ENCODE measurements at regions not wholly inside any gene's neighbourhood (a gene's known extent, or its start where the extent isn't known, plus 50 kb on each side); places are given as distances from the start of the nearest gene placed in this dataset.

DNA sequence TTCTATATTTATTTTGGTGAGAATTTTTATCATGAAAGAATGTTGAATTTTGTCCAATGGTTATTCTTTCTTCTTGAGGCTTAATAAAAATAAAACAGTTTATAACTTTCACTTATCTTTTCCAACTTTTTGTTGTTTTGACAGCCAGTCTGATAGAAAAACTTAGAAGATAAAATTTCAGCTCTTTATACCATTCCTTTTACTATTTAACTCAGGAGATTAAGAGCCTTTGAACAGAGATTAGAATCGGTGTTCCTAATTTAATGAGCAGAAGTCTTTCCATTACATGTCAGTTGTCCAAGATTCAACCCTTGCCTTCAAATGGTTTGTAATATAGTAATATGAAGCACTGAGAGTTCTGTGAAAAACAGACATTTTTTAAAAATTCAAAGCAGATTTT is 97.8 kb upstream of the SEC61G start:
- Mint-ChIP-seq H3K9me3 (peaks cover 3 to 18% (median 8%) of the 10 kb centered on the region in 7 donors), H3K4me1 (no peaks in the 10 kb centered on the region), H3K4me3 (no peak overlapping the region), H3K36me3 (no peaks in the 10 kb centered on the region), H3K27ac (no peak overlapping the region), H3K27me3 (peaks cover 4% of the 10 kb centered on the region)
- Histone ChIP-seq H3K27ac (ENCODE audit: insufficient read depth, low read length, poor library complexity, severe bottlenecking) (no peak overlapping the region), H3K4me3 (ENCODE audit: low read depth, low read length) (no peak overlapping the region), H3K4me1 (ENCODE audit: control insufficient read depth, insufficient read depth, low read length, poor library complexity, severe bottlenecking) (no peaks in the 10 kb centered on the region), H3K9me3 (ENCODE audit: control insufficient read depth in 2 of 2, low read length in 2 of 2) (no peaks in the 10 kb centered on the region), H3K27me3 (ENCODE audit: control insufficient read depth, insufficient read depth, low read length) (no peaks in the 10 kb centered on the region), H3K36me3 (ENCODE audit: control insufficient read depth, insufficient read depth, low read length) (no peaks in the 10 kb centered on the region)
- no peak for DNase-seq
- ATAC-seq (ENCODE audit: low read depth in 2 of 2) = no peak

DNA sequence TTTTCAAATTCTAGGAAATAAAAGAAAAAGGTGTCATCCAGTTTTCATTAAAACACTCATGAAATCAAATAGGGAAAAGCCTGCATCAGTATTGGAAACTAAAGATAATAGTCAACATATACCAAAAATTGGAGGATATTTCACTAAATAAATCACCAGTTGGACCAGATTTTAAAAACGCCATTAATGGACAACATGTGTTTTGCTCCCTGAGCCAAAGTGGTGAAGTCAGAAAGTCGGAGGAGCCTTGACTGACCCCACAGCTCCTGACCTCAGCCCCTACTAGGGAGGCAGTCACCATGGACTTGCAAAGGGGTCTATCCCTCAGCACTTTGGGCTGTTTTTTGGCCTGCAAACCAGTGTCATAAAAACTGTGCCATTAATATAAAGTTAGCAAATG is 98.3 kb upstream of the SEC61G start:
- Mint-ChIP-seq H3K36me3 (no peaks in the 10 kb centered on the region), H3K27ac (no peak overlapping the region), H3K4me3 (no peak overlapping the region), H3K27me3 (peaks cover 4% of the 10 kb centered on the region), H3K4me1 (no peaks in the 10 kb centered on the region), H3K9me3 (peaks cover 3 to 18% (median 8%) of the 10 kb centered on the region in 7 donors)
- no peak for DNase-seq
- H3K4me1 ChIP-seq (ENCODE audit: control insufficient read depth, insufficient read depth, low read length, poor library complexity, severe bottlenecking) = no peaks in the 10 kb centered on the region
- H3K4me3 ChIP-seq (ENCODE audit: low read depth, low read length) = no peak overlapping the region
- H3K36me3 ChIP-seq (ENCODE audit: control insufficient read depth, insufficient read depth, low read length) = no peaks in the 10 kb centered on the region
- no peak overlapping the region for H3K27ac ChIP-seq (ENCODE audit: insufficient read depth, low read length, poor library complexity, severe bottlenecking)
- no peaks in the 10 kb centered on the region for H3K9me3 ChIP-seq (ENCODE audit: control insufficient read depth in 2 of 2, low read length in 2 of 2)
- no peaks in the 10 kb centered on the region for H3K27me3 ChIP-seq (ENCODE audit: control insufficient read depth, insufficient read depth, low read length)
- ATAC-seq (ENCODE audit: low read depth in 2 of 2) = no peak

- Mint-ChIP-seq H3K4me1 (no peaks in the 10 kb centered on the region), H3K27ac (no peak overlapping the region), H3K27me3 (peaks cover 4% of the 10 kb centered on the region), H3K9me3 (peaks cover 0 to 13% (median 8%) of the 10 kb centered on the region in 7 donors), H3K36me3 (no peaks in the 10 kb centered on the region), H3K4me3 (no peak overlapping the region)
- Histone ChIP-seq H3K27ac (ENCODE audit: insufficient read depth, low read length, poor library complexity, severe bottlenecking) (no peak overlapping the region), H3K9me3 (ENCODE audit: control insufficient read depth in 2 of 2, low read length in 2 of 2) (no peaks in the 10 kb centered on the region), H3K27me3 (ENCODE audit: control insufficient read depth, insufficient read depth, low read length) (no peaks in the 10 kb centered on the region), H3K4me1 (ENCODE audit: control insufficient read depth, insufficient read depth, low read length, poor library complexity, severe bottlenecking) (no peaks in the 10 kb centered on the region), H3K4me3 (ENCODE audit: low read depth, low read length) (no peak overlapping the region), H3K36me3 (ENCODE audit: control insufficient read depth, insufficient read depth, low read length) (no peaks in the 10 kb centered on the region)
- ATAC-seq (ENCODE audit: low read depth in 2 of 2) = no peak
- no peak for DNase-seq
These were observed 99.1 kb upstream of the SEC61G start for GRCh38 chr7:54858008-54858692.

- Histone ChIP-seq H3K4me3 (ENCODE audit: low read depth, low read length) (no peak overlapping the region), H3K27me3 (ENCODE audit: control insufficient read depth, insufficient read depth, low read length) (no peaks in the 10 kb centered on the region), H3K36me3 (ENCODE audit: control insufficient read depth, insufficient read depth, low read length) (no peaks in the 10 kb centered on the region), H3K9me3 (ENCODE audit: control insufficient read depth in 2 of 2, low read length in 2 of 2) (no peaks in the 10 kb centered on the region), H3K4me1 (ENCODE audit: control insufficient read depth, insufficient read depth, low read length, poor library complexity, severe bottlenecking) (no peaks in the 10 kb centered on the region), H3K27ac (ENCODE audit: insufficient read depth, low read length, poor library complexity, severe bottlenecking) (no peak overlapping the region)
- Mint-ChIP-seq H3K27ac (no peak overlapping the region), H3K27me3 (peaks cover 4% of the 10 kb centered on the region), H3K9me3 (peaks cover 0 to 10% (median 5%) of the 10 kb centered on the region in 7 donors), H3K4me3 (no peak overlapping the region), H3K36me3 (no peaks in the 10 kb centered on the region), H3K4me1 (no peaks in the 10 kb centered on the region)
- DNase-seq = no peak
- no peak for ATAC-seq (ENCODE audit: low read depth in 2 of 2)
These were observed 100.1 kb upstream of the SEC61G start for GRCh38 chr7:54859066-54859465.

GRCh38 chr7:54859545-54859944 is 100.5 kb upstream of the SEC61G start:
- DNase-seq (no peak), ATAC-seq (ENCODE audit: low read depth in 2 of 2) (no peak)
- Mint-ChIP-seq H3K9me3 (peaks cover 0 to 10% (median 1%) of the 10 kb centered on the region in 7 donors), H3K4me3 (no peak overlapping the region), H3K4me1 (no peaks in the 10 kb centered on the region), H3K27me3 (peaks cover 4% of the 10 kb centered on the region), H3K36me3 (no peaks in the 10 kb centered on the region), H3K27ac (no peak overlapping the region)
- no peaks in the 10 kb centered on the region for H3K27me3 ChIP-seq (ENCODE audit: control insufficient read depth, insufficient read depth, low read length)
- H3K27ac ChIP-seq (ENCODE audit: insufficient read depth, low read length, poor library complexity, severe bottlenecking) = no peak overlapping the region
- no peaks in the 10 kb centered on the region for H3K36me3 ChIP-seq (ENCODE audit: control insufficient read depth, insufficient read depth, low read length)
- no peak overlapping the region for H3K4me3 ChIP-seq (ENCODE audit: low read depth, low read length)
- H3K9me3 ChIP-seq (ENCODE audit: control insufficient read depth in 2 of 2, low read length in 2 of 2) = no peaks in the 10 kb centered on the region
- no peaks in the 10 kb centered on the region for H3K4me1 ChIP-seq (ENCODE audit: control insufficient read depth, insufficient read depth, low read length, poor library complexity, severe bottlenecking)

- Mint-ChIP-seq H3K27ac (no peak overlapping the region), H3K27me3 (peaks cover 4% of the 10 kb centered on the region), H3K4me3 (no peak overlapping the region), H3K36me3 (no peaks in the 10 kb centered on the region), H3K4me1 (no peaks in the 10 kb centered on the region), H3K9me3 (peaks cover 0 to 10% (median 0%) of the 10 kb centered on the region in 7 donors)
- no peak overlapping the region for H3K4me3 ChIP-seq (ENCODE audit: low read depth, low read length)
- no peaks in the 10 kb centered on the region for H3K4me1 ChIP-seq (ENCODE audit: control insufficient read depth, insufficient read depth, low read length, poor library complexity, severe bottlenecking)
- H3K27ac ChIP-seq (ENCODE audit: insufficient read depth, low read length, poor library complexity, severe bottlenecking) = no peak overlapping the region
- H3K27me3 ChIP-seq (ENCODE audit: control insufficient read depth, insufficient read depth, low read length) = no peaks in the 10 kb centered on the region
- no peak for DNase-seq
- no peaks in the 10 kb centered on the region for H3K36me3 ChIP-seq (ENCODE audit: control insufficient read depth, insufficient read depth, low read length)
- ATAC-seq (ENCODE audit: low read depth in 2 of 2) = no peak
- H3K9me3 ChIP-seq (ENCODE audit: control insufficient read depth in 2 of 2, low read length in 2 of 2) = no peaks in the 10 kb centered on the region
These were observed 101.2 kb upstream of the SEC61G start for GRCh38 chr7:54860003-54860775.

GRCh38 chr7:54860843-54861242 is 101.8 kb upstream of the SEC61G start:
- no peaks in the 10 kb centered on the region for H3K27me3 ChIP-seq (ENCODE audit: control insufficient read depth, insufficient read depth, low read length)
- H3K4me3 Mint-ChIP-seq = no peak overlapping the region
- H3K4me1 Mint-ChIP-seq = no peaks in the 10 kb centered on the region
- no peak overlapping the region for H3K4me3 ChIP-seq (ENCODE audit: low read depth, low read length)
- peaks cover 0 to 10% (median 0%) of the 10 kb centered on the region in 7 donors for H3K9me3 Mint-ChIP-seq
- H3K9me3 ChIP-seq (ENCODE audit: control insufficient read depth in 2 of 2, low read length in 2 of 2) = no peaks in the 10 kb centered on the region
- H3K36me3 Mint-ChIP-seq = no peaks in the 10 kb centered on the region
- no peaks in the 10 kb centered on the region for H3K36me3 ChIP-seq (ENCODE audit: control insufficient read depth, insufficient read depth, low read length)
- H3K27ac ChIP-seq (ENCODE audit: insufficient read depth, low read length, poor library complexity, severe bottlenecking) = no peak overlapping the region
- H3K27ac Mint-ChIP-seq = no peak overlapping the region
- ATAC-seq (ENCODE audit: low read depth in 2 of 2) (no peak), DNase-seq (no peak)
- peaks cover 4% of the 10 kb centered on the region for H3K27me3 Mint-ChIP-seq
- no peaks in the 10 kb centered on the region for H3K4me1 ChIP-seq (ENCODE audit: control insufficient read depth, insufficient read depth, low read length, poor library complexity, severe bottlenecking)

GRCh38 chr7:54864663-54865062 is 105.7 kb upstream of the SEC61G start:
- Mint-ChIP-seq H3K4me3 (no peak overlapping the region), H3K9me3 (peaks cover 0 to 3% (median 0%) of the 10 kb centered on the region in 7 donors)

More at GRCh38 chr7:54864663-54865062, 105.7 kb upstream of the SEC61G start:
- H3K36me3 Mint-ChIP-seq = no peaks in the 10 kb centered on the region
- Histone ChIP-seq H3K4me3 (ENCODE audit: low read depth, low read length) (no peak overlapping the region), H3K4me1 (ENCODE audit: control insufficient read depth, insufficient read depth, low read length, poor library complexity, severe bottlenecking) (no peaks in the 10 kb centered on the region), H3K9me3 (ENCODE audit: control insufficient read depth in 2 of 2, low read length in 2 of 2) (no peaks in the 10 kb centered on the region), H3K27ac (ENCODE audit: insufficient read depth, low read length, poor library complexity, severe bottlenecking) (no peak overlapping the region), H3K27me3 (ENCODE audit: control insufficient read depth, insufficient read depth, low read length) (peaks cover 3% of the 10 kb centered on the region), H3K36me3 (ENCODE audit: control insufficient read depth, insufficient read depth, low read length) (no peaks in the 10 kb centered on the region)
- no peaks in the 10 kb centered on the region for H3K4me1 Mint-ChIP-seq
- H3K27ac Mint-ChIP-seq = no peak overlapping the region
- peaks cover 10% of the 10 kb centered on the region for H3K27me3 Mint-ChIP-seq
- ATAC-seq (ENCODE audit: low read depth in 2 of 2) = no peak
- no peak for DNase-seq
